HG02623 (cell line): ENCODE measurements at regions not wholly inside any gene's neighbourhood (a gene's known extent, or its start where the extent isn't known, plus 50 kb on each side); places are given as distances from the start of the nearest gene placed in this dataset.
"Not testable (repeated sequence)": the region's sequence is repeated elsewhere in the genome, so short reads cannot be mapped to it uniquely, and the experiment has no call there.

Experiments used
- ATAC-seq: cut with Tn5 transposase; IDR thresholded peaks from one replicate; pipeline ENCODE4 v1.9.1; 2021; ENCODE audit warnings: moderate library complexity; ENCODE audit not compliant: unreplicated experiment

- no peak for ATAC-seq
Observed at GRCh38 chr10:81708929-81709328, 166.1 kb upstream of the NRG3 start.

- ATAC-seq, result no peak
Observed at GRCh38 chr10:81722399-81722798, 152.6 kb upstream of the NRG3 start.

GRCh38 chr10:81724431-81724830 lies 150.6 kb upstream of the NRG3 start:
- ATAC-seq, result no peak

GRCh38 chr10:81725851-81726250 lies 149.1 kb upstream of the NRG3 start:
- no peak for ATAC-seq

GRCh38 chr10:81728692-81729091 lies 146.3 kb upstream of the NRG3 start:
- no peak for ATAC-seq

GRCh38 chr10:81730891-81731290 lies 144.1 kb upstream of the NRG3 start:
- ATAC-seq, result no peak

- no peak for ATAC-seq
Observed at GRCh38 chr10:81733542-81733941, 141.5 kb upstream of the NRG3 start.

- not testable (repeated sequence) for ATAC-seq
Observed at GRCh38 chr10:81735167-81735566, 139.8 kb upstream of the NRG3 start.

- no peak for ATAC-seq
Observed at GRCh38 chr10:81759111-81759510, 115.9 kb upstream of the NRG3 start.

- ATAC-seq, result no peak
Observed at GRCh38 chr10:81784111-81784597, 90.8 kb upstream of the NRG3 start.

- ATAC-seq, result no peak
Observed at GRCh38 chr10:81792729-81793128, 82.3 kb upstream of the NRG3 start.

GRCh38 chr10:81806842-81807241 lies 68.2 kb upstream of the NRG3 start:
- ATAC-seq, result no peak

GRCh38 chr10:81814842-81815241 lies 60.2 kb upstream of the NRG3 start:
- no peak for ATAC-seq

- no peak for ATAC-seq
Observed at GRCh38 chr10:81817596-81818170, 57.3 kb upstream of the NRG3 start.

- no peak for ATAC-seq
Observed at GRCh38 chr10:81820418-81820817, 54.6 kb upstream of the NRG3 start.
